Endothelial cell of umbilical vein (primary cell): ENCODE measurements at regions not wholly inside any gene's neighbourhood (a gene's known extent, or its start where the extent isn't known, plus 50 kb on each side); places are given as distances from the start of the nearest gene placed in this dataset.

Experiments used
- BruUV-seq: library from RNA; stranded (reverse); fragments of 400-500 nt; replicated peaks from 2 replicates; lab custom pipeline; 2021; lab: Mats Ljungman, UMichigan
- CTCF ChIA-PET: fragments of 300-600, 350-600 bp; sonication (Branson Sonifier 250); formaldehyde crosslinking; loops from one replicate; lab custom pipeline; 2021; ENCODE audit warnings: antibody characterized with exemption, inconsistent platforms; lab: Charles Lee
- POLR2A ChIA-PET: fragments of 300-600, 350-600 bp; sonication (Branson Sonifier 250); formaldehyde crosslinking; loops from one replicate; lab custom pipeline; 2021; ENCODE audit warnings: antibody characterized with exemption, inconsistent platforms; lab: Charles Lee
- DNase-seq: peaks from one replicate; pipeline ENCODE4 v3.0.0-alpha.2; 2011; ENCODE audit warnings: low read depth, low spot score
- FAIRE-seq: peaks from 2 replicates; lab custom pipeline; 2011; peaks lifted over from hg19 to GRCh38; lab: Jason Lieb, UNC
- H2AFZ ChIP-seq: 2 replicates; pipeline ENCODE4 v1.6.0; 2012; ENCODE audit warnings: low read depth, low read length, control low read depth, inconsistent platforms
- H3K27ac ChIP-seq: 2 replicates; pipeline ENCODE4 v1.5.1; 2011; ENCODE audit warnings: low read depth, mild to moderate bottlenecking, control low read depth, low read length, moderate library complexity; ENCODE audit not compliant: insufficient read depth
- H3K27me3 ChIP-seq, 2 experiments: 2 replicates each; pipeline versions ENCODE4 v1.6.0 to v1.6.1; 2011; ENCODE audit warnings: low read length in 2 of 2, mixed read lengths in 1 of 2; ENCODE audit not compliant: control insufficient read depth in 2 of 2, insufficient read depth in 2 of 2
- H3K36me3 ChIP-seq, 2 experiments: 2 replicates in 1 of 2; 3 replicates in 1 of 2; pipeline ENCODE4 v1.5.1; 2011; ENCODE audit warnings: low read length in 2 of 2, mild to moderate bottlenecking in 1 of 2, moderate library complexity in 1 of 2; ENCODE audit not compliant: control insufficient read depth in 2 of 2, insufficient read depth in 2 of 2; ENCODE audit errors: extremely low read depth in 1 of 2
- H3K4me1 ChIP-seq: 3 replicates; pipeline ENCODE4 v1.5.1; 2011; ENCODE audit warnings: mild to moderate bottlenecking, low read length; ENCODE audit not compliant: control insufficient read depth, insufficient read depth; ENCODE audit errors: extremely low read depth
- H3K4me2 ChIP-seq: 2 replicates; pipeline ENCODE4 v1.6.1; 2011; ENCODE audit warnings: low read length, control low read depth, mixed read lengths; ENCODE audit not compliant: insufficient read depth
- H3K4me3 ChIP-seq, 3 experiments: fragments of 200-600 bp in 1 of 3; sonication (generic), shearing (Covaris generic) in 1 of 3; replicated peaks in 1 of 3; 2 replicates each; pipeline ENCODE4 v1.5.1; 2011 to 2016; ENCODE audit warnings: control low read depth in 3 of 3, low read length in 3 of 3, mild to moderate bottlenecking in 2 of 3, inconsistent platforms in 1 of 3, low read depth in 1 of 3, moderate library complexity in 1 of 3; ENCODE audit not compliant: insufficient read depth in 1 of 3
- H3K79me2 ChIP-seq: 2 replicates; pipeline ENCODE4 v1.6.0; 2012; ENCODE audit warnings: low read length, inconsistent platforms; ENCODE audit not compliant: control insufficient read depth, insufficient read depth
- H3K9ac ChIP-seq: replicated peaks from 2 replicates; pipeline ENCODE3; 2011; ENCODE audit warnings: low read length, control low read depth; ENCODE audit not compliant: insufficient read depth; ENCODE audit errors: extremely low read depth
- H3K9me1 ChIP-seq: replicated peaks from 3 replicates; pipeline ENCODE4 v1.6.0; 2011; ENCODE audit warnings: mild to moderate bottlenecking, low read length; ENCODE audit not compliant: control insufficient read depth, insufficient read depth; ENCODE audit errors: extremely low read depth
- H3K9me3 ChIP-seq: replicated peaks from 2 replicates; pipeline ENCODE4 v1.5.1; 2012; ENCODE audit warnings: low read length, inconsistent platforms; ENCODE audit not compliant: control insufficient read depth, insufficient read depth
- H4K20me1 ChIP-seq: replicated peaks from 2 replicates; pipeline ENCODE3; 2011; ENCODE audit warnings: mild to moderate bottlenecking, low read length; ENCODE audit not compliant: control insufficient read depth, insufficient read depth; ENCODE audit errors: extremely low read depth
- CTCF ChIP-seq, 2 donors: IDR thresholded peaks; 1 replicate in 1 of 2; 2 replicates in 1 of 2; pipeline ENCODE4 v1.5.1; 2011; ENCODE audit warnings: low read length in 2 of 2, mild to moderate bottlenecking in 2 of 2, moderate library complexity in 2 of 2, control low read depth in 1 of 2, inconsistent platforms in 1 of 2, low read depth in 1 of 2; ENCODE audit not compliant: insufficient read depth in 1 of 2; ENCODE audit errors: extremely low read depth in 1 of 2
- EZH2 ChIP-seq: IDR thresholded peaks from 2 replicates; pipeline ENCODE4 v1.6.1; 2012; ENCODE audit warnings: borderline replicate concordance, low read depth, mild to moderate bottlenecking, moderate library complexity, low read length, inconsistent platforms; ENCODE audit not compliant: severe bottlenecking
- FOS ChIP-seq: IDR thresholded peaks from 2 replicates; pipeline ENCODE4 v1.6.1; 2011; ENCODE audit warnings: mild to moderate bottlenecking, low read length, moderate library complexity, borderline replicate concordance; ENCODE audit not compliant: insufficient read depth
- GATA2 ChIP-seq: IDR thresholded peaks from 2 replicates; pipeline ENCODE4 v1.7.0; 2011; ENCODE audit warnings: low read depth, mild to moderate bottlenecking, moderate library complexity, mixed read lengths, low read length; ENCODE audit not compliant: insufficient read length, insufficient read depth
- JUN ChIP-seq: IDR thresholded peaks from 2 replicates; pipeline ENCODE4 v1.6.1; 2011; ENCODE audit warnings: borderline replicate concordance, low read depth; ENCODE audit not compliant: insufficient read length, insufficient read depth
- MAX ChIP-seq: IDR thresholded peaks from 2 replicates; pipeline ENCODE4 v1.6.1; 2011; ENCODE audit not compliant: insufficient read depth, insufficient read length
- MYC ChIP-seq: IDR thresholded peaks from one replicate; pipeline ENCODE4 v1.6.1; 2011; ENCODE audit warnings: mild to moderate bottlenecking, low read depth, low read length
- POLR2A ChIP-seq: IDR thresholded peaks from 2 replicates; pipeline ENCODE4 v1.6.1; 2012; ENCODE audit warnings: low read depth, mild to moderate bottlenecking, control low read depth, low read length
- POLR2AphosphoS5 ChIP-seq: IDR thresholded peaks from 2 replicates; pipeline ENCODE4 v1.6.1; 2012; ENCODE audit warnings: low read depth, mild to moderate bottlenecking, control low read depth, low read length, moderate library complexity; ENCODE audit not compliant: insufficient read depth
- dilution Hi-C: fragments of 300-500 bp; cut with MboI; formaldehyde crosslinking; loops from one replicate; pipeline ENCODE4 v1.15.0; 2019; ENCODE audit warnings: low sequenced_read_pairs; ENCODE audit not compliant: extremely low pct_ligation_motif_present
- intact Hi-C: fragments of 100-400 bp; cut with micrococcal nuclease; formaldehyde crosslinking; loops from one replicate; pipeline ENCODE4 v1.10.0; 2022

GRCh38 chr18:43875511-43875910 is 598.2 kb upstream of the SYT4 start:
- Histone ChIP-seq H3K4me3 (no peak overlapping the region), H3K9me1 (no peaks in the 10 kb centered on the region), H3K79me2 (no peaks in the 10 kb centered on the region), H4K20me1 (no peaks in the 10 kb centered on the region), H3K4me2 (no peak overlapping the region), H3K4me1 (no peaks in the 10 kb centered on the region), H3K27ac (no peak overlapping the region), H3K36me3 (no peaks in the 10 kb centered on the region), H3K9ac (no peak overlapping the region), H3K9me3 (no peaks in the 10 kb centered on the region), H2AFZ (no peak overlapping the region), H3K27me3 (no peaks in the 10 kb centered on the region)
- DNase-seq (no peak), FAIRE-seq (no peak)
- dilution Hi-C loops, result no loop called here
- intact Hi-C loops, result no loop called here
- no TSS peak for BruUV-seq
- ChIA-PET POLR2A (no interaction called here), CTCF (no interaction called here)
- TF ChIP-seq CTCF (IDR thresholded peaks at IDR 0.05; ENCODE audit: extremely low read depth in 1 of 2, insufficient read depth in 1 of 2, low read depth in 1 of 2, low read length in 2 of 2), result no peak
- TF ChIP-seq MYC, result no peak
- no peak for TF ChIP-seq EZH2
- no peak for TF ChIP-seq GATA2
- TF ChIP-seq JUN, result no peak
- TF ChIP-seq FOS, result no peak
- no peak for TF ChIP-seq POLR2A
- no peak for TF ChIP-seq POLR2AphosphoS5
- no peak for TF ChIP-seq MAX
